Ishikawa (cell line): ENCODE measurements at regions not wholly inside any gene's neighbourhood (a gene's known extent, or its start where the extent isn't known, plus 50 kb on each side); places are given as distances from the start of the nearest gene placed in this dataset.

ENCODE experiments used
- EGR1 ChIP-seq: IDR thresholded peaks from 2 replicates; pipeline ENCODE4 v1.6.1; 2012
- EP300 ChIP-seq: IDR thresholded peaks from 2 replicates; pipeline ENCODE4 v1.6.1; 2012; ENCODE audit warnings: borderline replicate concordance
- TAF1 ChIP-seq: IDR thresholded peaks from 2 replicates; pipeline ENCODE4 v1.6.1; 2012; ENCODE audit warnings: low read depth, mild to moderate bottlenecking
- TCF12 ChIP-seq: IDR thresholded peaks from 2 replicates; pipeline ENCODE4 v1.6.1; 2012; ENCODE audit warnings: low read depth
- TF ChIP-seq, protein P1 (sequence below): IDR thresholded peaks from 2 replicates; pipeline ENCODE4 v1.6.1; 2012; ENCODE audit warnings: low read depth, mild to moderate bottlenecking
- TF ChIP-seq, protein P2 (sequence below): IDR thresholded peaks from 2 replicates; pipeline ENCODE4 v1.6.1; 2012

DNA sequence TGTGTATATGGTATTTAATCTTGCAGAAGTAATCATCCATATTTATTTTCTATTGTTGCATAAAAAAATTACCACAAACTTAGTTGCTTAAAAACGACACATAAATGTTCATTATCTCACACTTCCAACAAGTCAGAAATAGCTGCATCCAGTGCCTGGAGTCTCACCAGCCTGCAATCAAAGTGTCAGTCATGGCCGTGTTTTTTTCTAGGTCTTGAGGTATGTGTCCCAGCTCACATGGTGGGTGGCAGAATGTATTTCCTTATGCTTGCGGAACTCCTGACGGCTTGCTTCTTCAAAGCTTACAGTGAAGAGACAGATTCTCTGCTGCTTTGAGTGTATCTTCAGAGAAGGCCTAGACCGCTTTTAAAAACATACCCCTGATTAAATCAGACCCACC is 670.2 kb upstream of the LMO3 start:
- TF ChIP-seq, protein P1, sequence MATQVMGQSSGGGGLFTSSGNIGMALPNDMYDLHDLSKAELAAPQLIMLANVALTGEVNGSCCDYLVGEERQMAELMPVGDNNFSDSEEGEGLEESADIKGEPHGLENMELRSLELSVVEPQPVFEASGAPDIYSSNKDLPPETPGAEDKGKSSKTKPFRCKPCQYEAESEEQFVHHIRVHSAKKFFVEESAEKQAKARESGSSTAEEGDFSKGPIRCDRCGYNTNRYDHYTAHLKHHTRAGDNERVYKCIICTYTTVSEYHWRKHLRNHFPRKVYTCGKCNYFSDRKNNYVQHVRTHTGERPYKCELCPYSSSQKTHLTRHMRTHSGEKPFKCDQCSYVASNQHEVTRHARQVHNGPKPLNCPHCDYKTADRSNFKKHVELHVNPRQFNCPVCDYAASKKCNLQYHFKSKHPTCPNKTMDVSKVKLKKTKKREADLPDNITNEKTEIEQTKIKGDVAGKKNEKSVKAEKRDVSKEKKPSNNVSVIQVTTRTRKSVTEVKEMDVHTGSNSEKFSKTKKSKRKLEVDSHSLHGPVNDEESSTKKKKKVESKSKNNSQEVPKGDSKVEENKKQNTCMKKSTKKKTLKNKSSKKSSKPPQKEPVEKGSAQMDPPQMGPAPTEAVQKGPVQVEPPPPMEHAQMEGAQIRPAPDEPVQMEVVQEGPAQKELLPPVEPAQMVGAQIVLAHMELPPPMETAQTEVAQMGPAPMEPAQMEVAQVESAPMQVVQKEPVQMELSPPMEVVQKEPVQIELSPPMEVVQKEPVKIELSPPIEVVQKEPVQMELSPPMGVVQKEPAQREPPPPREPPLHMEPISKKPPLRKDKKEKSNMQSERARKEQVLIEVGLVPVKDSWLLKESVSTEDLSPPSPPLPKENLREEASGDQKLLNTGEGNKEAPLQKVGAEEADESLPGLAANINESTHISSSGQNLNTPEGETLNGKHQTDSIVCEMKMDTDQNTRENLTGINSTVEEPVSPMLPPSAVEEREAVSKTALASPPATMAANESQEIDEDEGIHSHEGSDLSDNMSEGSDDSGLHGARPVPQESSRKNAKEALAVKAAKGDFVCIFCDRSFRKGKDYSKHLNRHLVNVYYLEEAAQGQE: no peak
- TF ChIP-seq EP300 (no peak), TCF12 (no peak), EGR1 (no peak), TAF1 (no peak)
- TF ChIP-seq, protein P2, sequence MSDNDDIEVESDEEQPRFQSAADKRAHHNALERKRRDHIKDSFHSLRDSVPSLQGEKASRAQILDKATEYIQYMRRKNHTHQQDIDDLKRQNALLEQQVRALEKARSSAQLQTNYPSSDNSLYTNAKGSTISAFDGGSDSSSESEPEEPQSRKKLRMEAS: no peak
